Fibroblast of mammary gland (primary cell): ENCODE measurements at regions not wholly inside any gene's neighbourhood (a gene's known extent, or its start where the extent isn't known, plus 50 kb on each side); places are given as distances from the start of the nearest gene placed in this dataset.
A peak's percentile ranks its signal among the peaks of the same experiment; 100 is the strongest.

Source experiments
- DNase-seq: peaks from one replicate; pipeline ENCODE4 v3.0.0-alpha.2; 2010; ENCODE audit warnings: low read depth
- H3K4me3 ChIP-seq: 2 replicates; pipeline ENCODE4 v1.5.1; 2011; ENCODE audit warnings: low read depth, mild to moderate bottlenecking, low read length, moderate library complexity; ENCODE audit not compliant: control insufficient read depth
- CTCF ChIP-seq: conservative IDR thresholded peaks from 2 replicates; pipeline ENCODE4 v1.5.1; 2011; ENCODE audit warnings: low read depth, low read length, inconsistent platforms; ENCODE audit not compliant: control insufficient read depth, insufficient read depth

- no peak for DNase-seq
- no peak overlapping the region for H3K4me3 ChIP-seq
- no peak for TF ChIP-seq CTCF
These were observed 97.5 kb upstream of the SHB start for GRCh38 chr9:38166501-38166900.

GRCh38 chr9:38164659-38165221, 95.7 kb upstream of the SHB start:
- no peak for DNase-seq
- no peak for TF ChIP-seq CTCF
- H3K4me3 ChIP-seq, result no peak overlapping the region

- no peak for TF ChIP-seq CTCF
- no peak for DNase-seq
- no peak overlapping the region for H3K4me3 ChIP-seq
These were observed 94.5 kb upstream of the SHB start for GRCh38 chr9:38163518-38163917.

GRCh38 chr9:38162332-38163211, 93.5 kb upstream of the SHB start:
- no peak overlapping the region for H3K4me3 ChIP-seq
- no peak for TF ChIP-seq CTCF
- DNase-seq, result no peak

- H3K4me3 ChIP-seq, result no peak overlapping the region
- DNase-seq, result peak; percentile 55
- TF ChIP-seq CTCF, result peak; percentile 92
These were observed 91.7 kb upstream of the SHB start for GRCh38 chr9:38160613-38161215.

GRCh38 chr9:38159599-38159998, 90.6 kb upstream of the SHB start:
- H3K4me3 ChIP-seq, result no peak overlapping the region
- no peak for TF ChIP-seq CTCF
- DNase-seq, result no peak
